Heart right ventricle (tissue), 16 donors: ENCODE measurements at regions not wholly inside any gene's neighbourhood (a gene's known extent, or its start where the extent isn't known, plus 50 kb on each side); places are given as distances from the start of the nearest gene placed in this dataset.

Experiments used
- ATAC-seq, 8 donors: fragments of 200-7000 bp; cut with Tn5 transposase; one replicate each; pipeline ENCODE4 v1.9.1; 2020; ENCODE audit warnings: mild to moderate bottlenecking in 8 of 8, moderate library complexity in 8 of 8, moderate number of reproducible peaks in 1 of 8
- DNase-seq, 2 donors: peaks; one replicate each; pipeline ENCODE4 v3.0.0-alpha.2; 2020
- H3K27ac ChIP-seq, 10 donors: fragments of 200-600 bp; sonication (generic) in 2 of 10; one replicate each; pipeline versions ENCODE4 v1.5.0 to v1.8.0; 2020 to 2022; ENCODE audit warnings: mild to moderate bottlenecking in 3 of 10
- H3K27me3 ChIP-seq, 7 donors: fragments of 200-600 bp; one replicate each; pipeline ENCODE4 v1.8.0; 2021 to 2022; ENCODE audit warnings: mild to moderate bottlenecking in 2 of 7
- H3K36me3 ChIP-seq, 9 donors: fragments of 200-600 bp; sonication (generic) in 1 of 9; one replicate each; pipeline versions ENCODE4 v1.5.0 to v1.8.0; 2020 to 2022; ENCODE audit warnings: mild to moderate bottlenecking in 2 of 9
- H3K4me1 ChIP-seq, 9 donors: fragments of 200-600 bp; sonication (generic) in 1 of 9; one replicate each; pipeline versions ENCODE4 v1.5.0 to v1.8.0; 2020 to 2022; ENCODE audit warnings: mild to moderate bottlenecking in 4 of 9
- H3K4me3 ChIP-seq, 10 donors: fragments of 200-600 bp; sonication (generic) in 2 of 10; one replicate each; pipeline versions ENCODE4 v1.5.0 to v1.8.0; 2020 to 2022; ENCODE audit warnings: mild to moderate bottlenecking in 7 of 10, moderate library complexity in 2 of 10
- H3K9me3 ChIP-seq, 11 donors: fragments of 200-600 bp in 10 of 11; sonication (generic) in 2 of 11; one replicate each; pipeline versions ENCODE4 v1.5.0 to v1.8.0; 2013 to 2022; ENCODE audit warnings: mild to moderate bottlenecking in 2 of 11, control low read depth in 1 of 11, moderate library complexity in 1 of 11
- CTCF ChIP-seq, 9 donors: fragments of 200-600 bp; sonication (generic) in 2 of 9; IDR thresholded peaks; one replicate each; pipeline versions ENCODE4 v1.5.0 to v1.8.0; 2021 to 2022; ENCODE audit warnings: antibody characterized with exemption in 9 of 9, mild to moderate bottlenecking in 5 of 9, moderate library complexity in 1 of 9
- WGBS, 2 donors: extraction: QIAGEN DNeasy Blood & Tissue Kit; methylation state at CpG; one replicate each; pipeline ENCODE4 v1.1.7; 2013; ENCODE audit warnings: inconsistent platforms in 1 of 2; 5-methylcytosine and 5-hydroxymethylcytosine counted together
- intact Hi-C, 10 donors: fragments of 100-400 bp; cut with DNase I; formaldehyde crosslinking; loops; one replicate each; pipeline versions ENCODE4 v1.11.1 to v1.14.2; 2022
- donor health status: Arrhythmogenic right ventricular cardiomyopathy.
- donor health status: ischemic (EF 13 %, LVEDD 7.1; RV severe dilation, severe dysfunction).
- donor health status: healthy with polysubstance abuse.
- donor health status: DM: no; HTN: yes; CAD: no.
- donor health status: DM: no; HTN: no; CAD: no.
- donor health status: ischemic (EF 25% LVEDD 6.9; RV normal size, moderate dysfunction).
- donor health status: ischemic (EF 25% LVEDD 5.7; RV mildly dilated, moderate dysfunction).
- donor health status: healthy.
- donor health status: DM: yes; HTN: yes; CAD: no.
- donor health status: Ischemic cardiomyopathy.
- donor health status: ischemic (EF 35%, LVEDD 5.7; RV mildly dilated, moderate dysfunction).
- donor health status: nonischemic (EF 11% LVEDD 7.7; RV severe dilation, severe dysfunction).
- donor health status: DM: yes; HTN: yes; CAD: no.
- donor health status: PGD.
- donor health status: ischemic (EF 29% LVEDD 5.4; RV normal size, mild dysfunction).
- donor health status: nonischemic (EF 23%, LVEDD 6.1; RV moderate dilation, normal function).

- 43 to 71% methylated on average over 1 of the region's 1 CpG for WGBS, 2 donors
Measured at GRCh38 chr15:62826561-62826960, 216.0 kb upstream of the TPM1 start.

GRCh38 chr15:62828364-62828763, 214.2 kb upstream of the TPM1 start:
- Histone ChIP-seq H3K27ac (no peak overlapping the region), H3K4me3 (no peak overlapping the region), H3K9me3 (no peaks in the 10 kb centered on the region), H3K27me3 (no peaks in the 10 kb centered on the region), H3K36me3 (peaks cover 0 to 20% (median 0%) of the 10 kb centered on the region in 9 donors), H3K4me1 (peaks cover 0 to 20% (median 6%) of the 10 kb centered on the region in 9 donors)
- intact Hi-C loops = no loop called here
- WGBS, 2 donors = 84 to 94% methylated on average over 1 of the region's 1 CpG
- DNase-seq (no peak), ATAC-seq (no peak)
- TF ChIP-seq CTCF (IDR thresholded peaks at IDR 0.05) = no peak

More at GRCh38 chr15:62826561-62826960, 216.0 kb upstream of the TPM1 start:
- no peaks in the 10 kb centered on the region for H3K27me3 ChIP-seq
- TF ChIP-seq CTCF (IDR thresholded peaks at IDR 0.05) = no peak
- intact Hi-C loops = no loop called here
- ATAC-seq (no peak), DNase-seq (no peak)
- peaks cover 0 to 17% (median 6%) of the 10 kb centered on the region in 9 donors for H3K4me1 ChIP-seq
- H3K27ac ChIP-seq = no peak overlapping the region
- no peak overlapping the region for H3K4me3 ChIP-seq
- no peaks in the 10 kb centered on the region for H3K9me3 ChIP-seq
- peaks cover 0 to 29% (median 0%) of the 10 kb centered on the region in 9 donors for H3K36me3 ChIP-seq

- no peak for TF ChIP-seq CTCF (IDR thresholded peaks at IDR 0.05)
Measured at GRCh38 chr15:62832231-62832630, 210.3 kb upstream of the TPM1 start.

GRCh38 chr15:62833646-62834045, 208.9 kb upstream of the TPM1 start:
- DNase-seq (no peak), ATAC-seq (no peak)
- WGBS, 2 donors = 79 to 89% methylated on average over 12 of the region's 12 CpGs
- Histone ChIP-seq H3K27me3 (no peaks in the 10 kb centered on the region), H3K4me1 (peaks cover 0 to 38% (median 7%) of the 10 kb centered on the region in 9 donors), H3K36me3 (peaks cover 0 to 73% (median 7%) of the 10 kb centered on the region in 9 donors), H3K9me3 (no peaks in the 10 kb centered on the region), H3K27ac (peak overlapping the region in 6 of 10 donors; percentile 24 to 77 (median 67)), H3K4me3 (no peak overlapping the region)
- no peak for TF ChIP-seq CTCF (IDR thresholded peaks at IDR 0.05)
- intact Hi-C loops = no loop called here

More at GRCh38 chr15:62832231-62832630, 210.3 kb upstream of the TPM1 start:
- intact Hi-C loops = no loop called here
- Histone ChIP-seq H3K27ac (no peak overlapping the region), H3K9me3 (no peaks in the 10 kb centered on the region), H3K36me3 (peaks cover 0 to 59% (median 7%) of the 10 kb centered on the region in 9 donors), H3K4me3 (no peak overlapping the region), H3K27me3 (no peaks in the 10 kb centered on the region), H3K4me1 (peaks cover 0 to 47% (median 8%) of the 10 kb centered on the region in 9 donors)
- ATAC-seq (no peak), DNase-seq (no peak)
- 94 to 97% methylated on average over 2 of the region's 2 CpGs for WGBS, 2 donors
